CD14-positive monocyte (primary cell): ENCODE measurements at regions not wholly inside any gene's neighbourhood (a gene's known extent, or its start where the extent isn't known, plus 50 kb on each side); places are given as distances from the start of the nearest gene placed in this dataset.
"Not testable (repeated sequence)": the region's sequence is repeated elsewhere in the genome, so short reads cannot be mapped to it uniquely, and the experiment has no call there.

Source experiments
- DNase-seq, 3 donors: peaks; one replicate each; pipeline ENCODE4 v3.0.0-alpha.2; 2011 to 2022
- H2AFZ ChIP-seq: 2 replicates; pipeline ENCODE4 v1.6.0; 2012; ENCODE audit warnings: mild to moderate bottlenecking, low read depth, low read length, inconsistent platforms; ENCODE audit not compliant: insufficient read depth, poor library complexity, severe bottlenecking
- H3K27ac ChIP-seq, 2 donors: 1 replicate in 1 of 2; 2 replicates in 1 of 2; pipeline ENCODE4 v1.5.1; 2012 to 2013; ENCODE audit warnings: low read length in 2 of 2, control low read depth in 1 of 2, inconsistent platforms in 1 of 2, low read depth in 1 of 2, mild to moderate bottlenecking in 1 of 2
- H3K27me3 ChIP-seq, 2 donors: one replicate each; pipeline versions ENCODE4 v1.6.0 to v1.6.1; 2011 to 2013; ENCODE audit warnings: low read length in 2 of 2; ENCODE audit not compliant: control insufficient read depth in 2 of 2, insufficient read depth in 2 of 2
- H3K36me3 ChIP-seq, 2 donors: replicated peaks in 1 of 2; 1 replicate in 1 of 2; 2 replicates in 1 of 2; pipeline versions ENCODE4 v1.5.1 to v1.6.1; 2012 to 2013; ENCODE audit warnings: low read length in 2 of 2, control low read depth in 1 of 2, inconsistent platforms in 1 of 2, mild to moderate bottlenecking in 1 of 2; ENCODE audit not compliant: insufficient read depth in 2 of 2, control insufficient read depth in 1 of 2
- H3K4me1 ChIP-seq, 2 donors: 1 replicate in 1 of 2; 2 replicates in 1 of 2; pipeline versions ENCODE4 v1.5.1 to v1.6.1; 2012 to 2013; ENCODE audit warnings: low read length in 2 of 2, control low read depth in 1 of 2, inconsistent platforms in 1 of 2, mild to moderate bottlenecking in 1 of 2, moderate library complexity in 1 of 2; ENCODE audit not compliant: insufficient read depth in 2 of 2, control insufficient read depth in 1 of 2
- H3K4me2 ChIP-seq: replicated peaks from 2 replicates; pipeline ENCODE3; 2012; ENCODE audit warnings: low read length, moderate library complexity, mild to moderate bottlenecking; ENCODE audit not compliant: poor library complexity, severe bottlenecking; ENCODE audit errors: extremely low read depth
- H3K4me3 ChIP-seq, 3 experiments: fragments of 200-600 bp in 1 of 3; sonication (generic) in 1 of 3; replicated peaks in 1 of 3; 1 replicate in 2 of 3; 2 replicates in 1 of 3; pipeline ENCODE4 v1.5.1; 2011 to 2013; ENCODE audit warnings: low read length in 3 of 3, mild to moderate bottlenecking in 3 of 3, control low read depth in 2 of 3, low read depth in 2 of 3, inconsistent platforms in 1 of 3, moderate library complexity in 1 of 3
- H3K79me2 ChIP-seq: 2 replicates; pipeline ENCODE4 v1.6.0; 2012; ENCODE audit warnings: mild to moderate bottlenecking, control low read depth, inconsistent platforms, low read length, moderate library complexity; ENCODE audit not compliant: insufficient read depth
- H3K9ac ChIP-seq: 2 replicates; pipeline ENCODE4 v1.6.0; 2017; ENCODE audit warnings: low read length, mild to moderate bottlenecking; ENCODE audit not compliant: insufficient read depth, poor library complexity, severe bottlenecking
- H3K9me3 ChIP-seq, 2 donors: replicated peaks in 1 of 2; 1 replicate in 1 of 2; 2 replicates in 1 of 2; pipeline versions ENCODE4 v1.5.1 to v1.6.1; 2012 to 2013; ENCODE audit warnings: low read length in 2 of 2, control low read depth in 1 of 2; ENCODE audit not compliant: control insufficient read depth in 1 of 2, insufficient read depth in 1 of 2
- H4K20me1 ChIP-seq: 2 replicates; pipeline ENCODE4 v1.6.0; 2012; ENCODE audit warnings: mild to moderate bottlenecking, low read length, control low read depth, moderate library complexity; ENCODE audit not compliant: insufficient read depth
- H3K27ac Mint-ChIP-seq, 7 donors: one replicate each; pipeline ENCODE4 v1.8.0; 2020; ENCODE audit warnings: mild to moderate bottlenecking in 7 of 7, mixed read lengths in 7 of 7, moderate library complexity in 6 of 7, inconsistent platforms in 2 of 7
- H3K27me3 Mint-ChIP-seq, 3 donors: one replicate each; pipeline ENCODE4 v1.8.0; 2021 to 2022; ENCODE audit warnings: low read depth in 3 of 3, mild to moderate bottlenecking in 3 of 3, mixed read lengths in 3 of 3, moderate library complexity in 3 of 3, inconsistent platforms in 1 of 3
- H3K36me3 Mint-ChIP-seq, 2 donors: one replicate each; pipeline ENCODE4 v1.8.0; 2020; ENCODE audit warnings: mixed read lengths in 2 of 2, inconsistent platforms in 1 of 2, mild to moderate bottlenecking in 1 of 2
- H3K4me1 Mint-ChIP-seq: one replicate; pipeline ENCODE4 v1.8.0; 2020; ENCODE audit warnings: mild to moderate bottlenecking, mixed read lengths
- H3K4me3 Mint-ChIP-seq, 2 donors: one replicate each; pipeline ENCODE4 v1.8.0; 2020; ENCODE audit warnings: mild to moderate bottlenecking in 2 of 2, mixed read lengths in 2 of 2, moderate library complexity in 1 of 2
- H3K9me3 Mint-ChIP-seq, 7 donors: one replicate each; pipeline ENCODE4 v1.8.0; 2020 to 2022; ENCODE audit warnings: mixed read lengths in 7 of 7, mild to moderate bottlenecking in 6 of 7, moderate library complexity in 6 of 7, inconsistent platforms in 2 of 7
- CTCF ChIP-seq: fragments of 200-600 bp; IDR thresholded peaks from one replicate; pipeline ENCODE4 v1.8.0; 2022; ENCODE audit warnings: antibody characterized with exemption, mild to moderate bottlenecking
- WGBS: methylation state at CpG from one replicate; pipeline ENCODE4 v1.1.5; 2013; ENCODE audit warnings: missing lambda C conversion rate; ENCODE audit not compliant: insufficient coverage; 5-methylcytosine and 5-hydroxymethylcytosine counted together
- intact Hi-C, 2 donors: fragments of 100-400 bp; cut with micrococcal nuclease; formaldehyde crosslinking; loops; one replicate each; pipeline versions ENCODE4 v1.15.0 to v1.15.1; 2023

DNA sequence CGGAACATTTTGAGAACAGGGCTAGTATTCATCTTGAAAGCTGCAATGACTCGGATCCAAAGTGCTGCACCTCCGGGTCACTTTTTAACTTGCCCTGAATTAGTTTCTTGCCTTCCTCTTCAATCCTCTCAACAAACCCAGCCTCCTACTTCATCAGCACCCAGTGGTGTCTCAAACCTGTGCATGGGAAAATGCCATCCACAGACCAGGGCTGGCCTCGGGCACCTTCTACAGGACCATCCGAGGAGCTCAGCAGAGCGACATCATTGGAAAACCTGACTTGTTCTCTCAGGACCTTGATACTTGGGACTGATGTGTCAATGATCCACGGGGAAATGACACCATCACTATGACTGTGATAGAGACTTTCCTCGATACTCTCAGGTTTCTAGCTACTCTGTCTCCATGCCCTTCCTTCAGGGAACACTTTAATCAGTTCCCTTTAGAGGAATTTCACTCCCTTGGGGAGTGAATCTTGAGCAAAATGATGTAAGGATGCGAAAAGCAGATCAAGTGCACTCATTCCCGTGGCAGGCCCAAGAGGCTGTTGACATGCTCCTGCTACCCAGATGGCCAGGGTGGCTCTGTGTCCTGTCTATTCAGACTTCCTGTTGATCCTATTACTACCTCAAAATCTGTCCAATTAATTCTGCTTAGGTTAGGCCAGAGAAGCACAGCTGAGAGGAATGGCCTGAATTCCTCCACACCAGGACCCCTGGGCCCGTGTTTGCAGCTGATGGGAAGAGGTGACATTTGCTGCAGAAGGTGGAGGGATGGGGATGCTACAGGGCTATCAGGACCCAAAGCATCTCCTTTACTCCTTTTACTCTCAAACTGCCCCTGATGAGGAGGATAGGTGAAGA lies 96.5 kb upstream of the SLC25A48 start:
- H3K27ac ChIP-seq: no peak overlapping the region
- no peak for DNase-seq
- no peaks in the 10 kb centered on the region for H3K4me1 Mint-ChIP-seq
- H4K20me1 ChIP-seq: no peaks in the 10 kb centered on the region
- H2AFZ ChIP-seq: no peak overlapping the region
- intact Hi-C loops: no loop called here
- H3K9me3 Mint-ChIP-seq: no peaks in the 10 kb centered on the region
- H3K36me3 ChIP-seq: no peaks in the 10 kb centered on the region
- WGBS: 94% methylated on average over 6 of the region's 11 CpGs
- no peaks in the 10 kb centered on the region for H3K79me2 ChIP-seq
- H3K9me3 ChIP-seq: no peaks in the 10 kb centered on the region
- H3K4me2 ChIP-seq: no peak overlapping the region
- H3K4me3 Mint-ChIP-seq: no peak overlapping the region
- no peaks in the 10 kb centered on the region for H3K36me3 Mint-ChIP-seq
- no peak overlapping the region for H3K27ac Mint-ChIP-seq
- H3K9ac ChIP-seq: no peak overlapping the region
- TF ChIP-seq CTCF: no peak
- H3K4me1 ChIP-seq: no peaks in the 10 kb centered on the region
- H3K4me3 ChIP-seq: no peak overlapping the region
- H3K27me3 Mint-ChIP-seq: peaks cover 2 to 13% (median 11%) of the 10 kb centered on the region in 3 donors
- H3K27me3 ChIP-seq: no peaks in the 10 kb centered on the region

DNA sequence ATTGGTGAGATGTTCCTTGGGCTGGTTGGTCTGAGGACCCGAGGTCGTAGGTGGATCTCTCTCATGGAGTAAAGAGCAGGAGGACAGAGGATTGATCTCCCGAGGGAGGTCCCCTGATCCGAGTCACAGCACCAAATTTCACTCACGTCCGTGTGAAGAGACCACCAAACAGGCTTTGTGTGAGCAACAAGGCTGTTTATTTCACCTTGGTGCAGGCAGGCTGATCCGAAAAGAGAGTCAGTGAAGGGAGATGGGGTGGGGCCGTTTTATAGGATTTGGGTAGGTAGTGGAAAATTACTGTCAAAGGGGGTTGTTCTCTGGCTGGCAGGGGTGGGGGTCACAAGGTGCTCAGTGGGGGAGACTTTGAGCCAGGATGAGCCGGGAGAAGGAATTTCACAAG lies 97.5 kb upstream of the SLC25A48 start:
- H3K9me3 Mint-ChIP-seq, H3K4me1 Mint-ChIP-seq, H3K4me3 Mint-ChIP-seq, H3K79me2 ChIP-seq, DNase-seq, H3K4me2 ChIP-seq, H3K36me3 Mint-ChIP-seq, H3K27ac ChIP-seq, H3K36me3 ChIP-seq, H3K27me3 ChIP-seq, H4K20me1 ChIP-seq, H3K27ac Mint-ChIP-seq, intact Hi-C loops, H3K4me1 ChIP-seq, H3K9ac ChIP-seq, H3K9me3 ChIP-seq, H2AFZ ChIP-seq, H3K4me3 ChIP-seq: not testable (repeated sequence)
- 65% methylated on average over 9 of the region's 9 CpGs for WGBS
- H3K27me3 Mint-ChIP-seq: peaks cover 2 to 13% (median 11%) of the 10 kb centered on the region in 3 donors
